SU-DHL-6 (cell line): ENCODE measurements at regions not wholly inside any gene's neighbourhood (a gene's known extent, or its start where the extent isn't known, plus 50 kb on each side); places are given as distances from the start of the nearest gene placed in this dataset.

Experiments used
- H2AFZ ChIP-seq: fragments of 200-600 bp; sonication (generic); 2 replicates; pipeline ENCODE4 v1.6.1; 2014; ENCODE audit warnings: low read depth, mild to moderate bottlenecking, moderate library complexity, mixed read lengths, antibody characterized with exemption, low read length; ENCODE audit not compliant: severe bottlenecking
- H3F3A ChIP-seq: fragments of 200-600 bp; shearing (Covaris generic); 2 replicates; pipeline ENCODE4 v1.6.0; 2016; ENCODE audit warnings: antibody characterized with exemption, mild to moderate bottlenecking; ENCODE audit not compliant: insufficient read depth
- H3K27ac ChIP-seq: fragments of 200-600 bp; sonication (generic); 2 replicates; pipeline ENCODE4 v1.5.1; 2016; ENCODE audit warnings: low read depth, mild to moderate bottlenecking, low read length, moderate library complexity, mixed read lengths
- H3K27me3 ChIP-seq: fragments of 200-600 bp; sonication (generic), shearing (Covaris generic); 2 replicates; pipeline ENCODE4 v1.6.0; 2014; ENCODE audit warnings: mild to moderate bottlenecking, low read length
- H3K36me3 ChIP-seq: fragments of 200-600 bp; sonication (generic); 2 replicates; pipeline ENCODE4 v1.6.1; 2014; ENCODE audit warnings: mild to moderate bottlenecking, low read length, mixed read lengths
- H3K4me2 ChIP-seq: fragments of 300-600, 200-600 bp; shearing (Covaris generic), sonication (generic); 2 replicates; pipeline ENCODE4 v1.6.0; 2014; ENCODE audit warnings: low read length, low read depth, mild to moderate bottlenecking; ENCODE audit not compliant: poor library complexity, severe bottlenecking
- H3K4me3 ChIP-seq: fragments of 200-600 bp; sonication (generic); 2 replicates; pipeline ENCODE4 v1.5.1; 2014; ENCODE audit warnings: antibody characterized with exemption, low read length, mild to moderate bottlenecking, mixed read lengths; ENCODE audit not compliant: insufficient read depth, poor library complexity, severe bottlenecking
- H3K79me2 ChIP-seq: fragments of 200-600 bp; sonication (generic); 2 replicates; pipeline ENCODE4 v1.6.1; 2014; ENCODE audit warnings: mild to moderate bottlenecking, low read length, moderate library complexity; ENCODE audit not compliant: insufficient read depth
- H3K9ac ChIP-seq: fragments of 200-600 bp; sonication (generic); 2 replicates; pipeline ENCODE4 v1.7.0; 2014; ENCODE audit warnings: mild to moderate bottlenecking, low read length
- H3K9me2 ChIP-seq: fragments of 200-600 bp; sonication (generic); replicated peaks from 2 replicates; pipeline ENCODE4 v1.6.1; 2014; ENCODE audit warnings: low read length; ENCODE audit not compliant: insufficient read depth
- H3K9me3 ChIP-seq: fragments of 200-600 bp; sonication (generic); 2 replicates; pipeline ENCODE4 v1.6.1; 2014; ENCODE audit warnings: low read length, mixed read lengths; ENCODE audit not compliant: insufficient read depth
- H4K20me1 ChIP-seq: fragments of 200-600 bp; sonication (generic); 2 replicates; pipeline ENCODE4 v1.6.1; 2014; ENCODE audit warnings: low read depth, mild to moderate bottlenecking, antibody characterized with exemption, low read length, moderate library complexity, mixed read lengths
- EZH2phosphoT487 ChIP-seq: fragments of 200-600 bp; sonication (generic), shearing (Covaris generic); conservative IDR thresholded peaks from 2 replicates; pipeline ENCODE4 v1.6.1; 2018; ENCODE audit warnings: mild to moderate bottlenecking, antibody characterized with exemption, low read length, moderate library complexity, mixed read lengths
- TF ChIP-seq, protein P1 (sequence below): fragments of 200-600 bp; sonication (generic); IDR thresholded peaks from one replicate; pipeline ENCODE4 v1.5.1; 2017; ENCODE audit warnings: antibody characterized with exemption, mild to moderate bottlenecking, low read length, moderate library complexity; ENCODE audit not compliant: insufficient read depth, poor library complexity, severe bottlenecking

DNA sequence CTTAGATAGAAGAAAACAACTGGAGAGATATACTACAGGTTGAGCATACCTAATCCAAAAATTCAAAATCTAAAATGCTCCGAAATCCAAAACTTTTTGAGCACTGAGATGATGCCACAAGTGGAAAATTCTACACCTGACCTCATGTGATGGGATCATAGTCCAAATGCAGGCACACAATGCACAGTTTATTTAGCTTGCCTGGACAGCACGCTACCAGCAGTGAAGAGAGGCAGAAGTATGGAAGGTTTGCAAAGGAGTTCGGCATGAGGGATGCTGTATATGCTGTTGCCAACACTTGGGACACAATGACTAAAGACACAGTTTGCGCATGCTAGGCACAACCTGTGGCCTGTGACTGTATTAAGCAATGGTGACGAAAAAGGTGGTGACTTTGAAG is 58.1 kb upstream of the CAND1 start:
- no peak overlapping the region for H2AFZ ChIP-seq
- H3K79me2 ChIP-seq, result no peaks in the 10 kb centered on the region
- H4K20me1 ChIP-seq, result no peaks in the 10 kb centered on the region
- H3K9me2 ChIP-seq, result no peaks in the 10 kb centered on the region
- no peaks in the 10 kb centered on the region for H3F3A ChIP-seq
- no peaks in the 10 kb centered on the region for H3K27me3 ChIP-seq
- H3K4me2 ChIP-seq, result no peak overlapping the region
- no peak overlapping the region for H3K4me3 ChIP-seq
- no peaks in the 10 kb centered on the region for H3K36me3 ChIP-seq
- no peaks in the 10 kb centered on the region for H3K9me3 ChIP-seq
- no peak overlapping the region for H3K27ac ChIP-seq
- no peak for TF ChIP-seq EZH2phosphoT487
- TF ChIP-seq, protein P1, sequence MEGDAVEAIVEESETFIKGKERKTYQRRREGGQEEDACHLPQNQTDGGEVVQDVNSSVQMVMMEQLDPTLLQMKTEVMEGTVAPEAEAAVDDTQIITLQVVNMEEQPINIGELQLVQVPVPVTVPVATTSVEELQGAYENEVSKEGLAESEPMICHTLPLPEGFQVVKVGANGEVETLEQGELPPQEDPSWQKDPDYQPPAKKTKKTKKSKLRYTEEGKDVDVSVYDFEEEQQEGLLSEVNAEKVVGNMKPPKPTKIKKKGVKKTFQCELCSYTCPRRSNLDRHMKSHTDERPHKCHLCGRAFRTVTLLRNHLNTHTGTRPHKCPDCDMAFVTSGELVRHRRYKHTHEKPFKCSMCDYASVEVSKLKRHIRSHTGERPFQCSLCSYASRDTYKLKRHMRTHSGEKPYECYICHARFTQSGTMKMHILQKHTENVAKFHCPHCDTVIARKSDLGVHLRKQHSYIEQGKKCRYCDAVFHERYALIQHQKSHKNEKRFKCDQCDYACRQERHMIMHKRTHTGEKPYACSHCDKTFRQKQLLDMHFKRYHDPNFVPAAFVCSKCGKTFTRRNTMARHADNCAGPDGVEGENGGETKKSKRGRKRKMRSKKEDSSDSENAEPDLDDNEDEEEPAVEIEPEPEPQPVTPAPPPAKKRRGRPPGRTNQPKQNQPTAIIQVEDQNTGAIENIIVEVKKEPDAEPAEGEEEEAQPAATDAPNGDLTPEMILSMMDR, result no peak
- H3K9ac ChIP-seq, result no peak overlapping the region

DNA sequence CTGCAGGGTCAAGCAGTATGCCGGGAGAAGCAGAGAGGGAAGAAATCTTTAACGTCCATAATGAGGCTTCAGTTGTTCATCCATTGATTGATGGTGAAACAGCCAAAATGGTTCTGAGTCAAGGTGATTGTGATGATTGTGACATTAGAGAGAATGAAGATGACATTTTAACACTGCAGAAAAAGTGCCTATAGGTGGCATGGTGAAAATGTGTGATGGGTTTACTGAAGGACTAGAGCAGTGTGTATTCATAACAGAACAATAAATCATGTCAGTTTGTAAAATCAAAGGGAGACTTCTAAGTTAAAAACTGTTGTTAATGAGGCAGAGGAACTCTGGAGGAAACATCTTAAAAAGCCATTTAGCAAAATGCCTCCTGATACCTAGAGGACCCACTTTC is 57.7 kb upstream of the CAND1 start:
- TF ChIP-seq, protein P1, result no peak
- no peak for TF ChIP-seq EZH2phosphoT487
- no peaks in the 10 kb centered on the region for H3F3A ChIP-seq
- no peaks in the 10 kb centered on the region for H3K79me2 ChIP-seq
- no peak overlapping the region for H3K4me2 ChIP-seq
- H3K36me3 ChIP-seq, result no peaks in the 10 kb centered on the region
- no peak overlapping the region for H3K4me3 ChIP-seq
- no peaks in the 10 kb centered on the region for H3K9me2 ChIP-seq
- H3K27ac ChIP-seq, result no peak overlapping the region
- H3K9me3 ChIP-seq, result no peaks in the 10 kb centered on the region
- H4K20me1 ChIP-seq, result no peaks in the 10 kb centered on the region
- H2AFZ ChIP-seq, result no peak overlapping the region
- no peak overlapping the region for H3K9ac ChIP-seq
- no peaks in the 10 kb centered on the region for H3K27me3 ChIP-seq

- no peak overlapping the region for H2AFZ ChIP-seq
- no peaks in the 10 kb centered on the region for H3K36me3 ChIP-seq
- no peak overlapping the region for H3K4me3 ChIP-seq
- H3K4me2 ChIP-seq, result no peak overlapping the region
- H3K27me3 ChIP-seq, result no peaks in the 10 kb centered on the region
- H3K27ac ChIP-seq, result no peak overlapping the region
- H3K9ac ChIP-seq, result no peak overlapping the region
- no peaks in the 10 kb centered on the region for H3F3A ChIP-seq
- H3K79me2 ChIP-seq, result no peaks in the 10 kb centered on the region
- H3K9me3 ChIP-seq, result no peaks in the 10 kb centered on the region
- no peaks in the 10 kb centered on the region for H3K9me2 ChIP-seq
- TF ChIP-seq, protein P1, result no peak
- TF ChIP-seq EZH2phosphoT487, result no peak
- H4K20me1 ChIP-seq, result no peaks in the 10 kb centered on the region
These were observed 51.5 kb upstream of the CAND1 start for GRCh38 chr12:67217647-67218046.
